ENCODE measurements at regions not wholly inside any gene's neighbourhood (a gene's known extent, or its start where the extent isn't known, plus 50 kb on each side); places are given as distances from the start of the nearest gene placed in this dataset.

GRCh38 chr6:6716998-6717763 lies 128.7 kb downstream of the LY86 start:
- DNase-seq: no peak
- Histone ChIP-seq H3K27me3 (no peaks in the 10 kb centered on the region), H3K9me3 (no peaks in the 10 kb centered on the region), H3K4me1 (peaks cover 23% of the 10 kb centered on the region), H3K36me3 (replicated peaks in 1 of 2; ENCODE audit: insufficient read depth in 1 of 2, low read depth in 2 of 2) (no peaks in the 10 kb centered on the region), H3K4me3 (no peak overlapping the region), H3K27ac (no peak overlapping the region)
- WGBS, 2 donors: 82 to 88% methylated on average over 7 of the region's 7 CpGs
- ATAC-seq: no peak
- intact Hi-C loops (cut with DNase I): no loop called here
- TF ChIP-seq CTCF (IDR thresholded peaks at IDR 0.05) (no peak), POLR2A (IDR thresholded peaks at IDR 0.05) (no peak)

GRCh38 chr6:6717953-6718352 lies 129.4 kb downstream of the LY86 start:
- DNase-seq (peak in 2 of 4 donors; percentile 12 to 56), ATAC-seq (peak; percentile 34)
- H3K27ac ChIP-seq: peak overlapping the region in 1 of 4 donors; percentile 15
- H3K4me1 ChIP-seq: peaks cover 16% of the 10 kb centered on the region
- no peaks in the 10 kb centered on the region for H3K9me3 ChIP-seq
- no peaks in the 10 kb centered on the region for H3K36me3 ChIP-seq (replicated peaks in 1 of 2; ENCODE audit: insufficient read depth in 1 of 2, low read depth in 2 of 2)
- intact Hi-C loops (cut with DNase I): no loop called here
- no peak for TF ChIP-seq POLR2A (IDR thresholded peaks at IDR 0.05)
- TF ChIP-seq CTCF (IDR thresholded peaks at IDR 0.05): no peak
- WGBS, 2 donors: 71 to 72% methylated on average over 3 of the region's 3 CpGs
- no peak overlapping the region for H3K4me3 ChIP-seq
- no peaks in the 10 kb centered on the region for H3K27me3 ChIP-seq

- Histone ChIP-seq H3K4me3 (no peak overlapping the region), H3K27me3 (no peaks in the 10 kb centered on the region), H3K36me3 (replicated peaks in 1 of 2; ENCODE audit: insufficient read depth in 1 of 2, low read depth in 2 of 2) (no peaks in the 10 kb centered on the region), H3K27ac (peak overlapping the region in 3 of 4 donors; percentile 41 to 53 (median 44)), H3K4me1 (peaks cover 35% of the 10 kb centered on the region), H3K9me3 (no peaks in the 10 kb centered on the region)
- intact Hi-C loops (cut with DNase I): no loop called here
- WGBS, 2 donors: 10 to 14% methylated on average over 2 of the region's 2 CpGs
- DNase-seq: peak in 3 of 4 donors; percentile 39 to 58 (median 56)
- peak; percentile 40 for ATAC-seq
- TF ChIP-seq CTCF (IDR thresholded peaks at IDR 0.05): no peak
- TF ChIP-seq POLR2A (IDR thresholded peaks at IDR 0.05): no peak
Observed at GRCh38 chr6:6721606-6722005, 133.1 kb downstream of the LY86 start.

- H3K27me3 ChIP-seq: no peaks in the 10 kb centered on the region
- H3K4me1 ChIP-seq: peaks cover 35% of the 10 kb centered on the region
- ATAC-seq (no peak), DNase-seq (no peak)
- no peaks in the 10 kb centered on the region for H3K9me3 ChIP-seq
- no peaks in the 10 kb centered on the region for H3K36me3 ChIP-seq (replicated peaks in 1 of 2; ENCODE audit: insufficient read depth in 1 of 2, low read depth in 2 of 2)
- peak overlapping the region in 3 of 4 donors; percentile 41 to 53 (median 44) for H3K27ac ChIP-seq
- WGBS, 2 donors: 83 to 95% methylated on average over 5 of the region's 5 CpGs
- intact Hi-C loops (cut with DNase I): no loop called here
- H3K4me3 ChIP-seq: no peak overlapping the region
- TF ChIP-seq CTCF (IDR thresholded peaks at IDR 0.05) (no peak), POLR2A (IDR thresholded peaks at IDR 0.05) (no peak)
Observed at GRCh38 chr6:6722195-6722594, 133.7 kb downstream of the LY86 start.

GRCh38 chr6:6723361-6723760 lies 134.8 kb downstream of the LY86 start:
- H3K27me3 ChIP-seq: no peaks in the 10 kb centered on the region
- H3K4me3 ChIP-seq: no peak overlapping the region
- no peaks in the 10 kb centered on the region for H3K9me3 ChIP-seq
- intact Hi-C loops (cut with DNase I): no loop called here
- H3K4me1 ChIP-seq: peaks cover 35% of the 10 kb centered on the region
- H3K27ac ChIP-seq: peak overlapping the region; percentile 25 to 89 (median 87)
- DNase-seq (no peak), ATAC-seq (no peak)
- H3K36me3 ChIP-seq (replicated peaks in 1 of 2; ENCODE audit: insufficient read depth in 1 of 2, low read depth in 2 of 2): no peaks in the 10 kb centered on the region
- no peak for TF ChIP-seq CTCF (IDR thresholded peaks at IDR 0.05)
- TF ChIP-seq POLR2A (IDR thresholded peaks at IDR 0.05): no peak
- 65 to 67% methylated on average over 1 of the region's 1 CpG for WGBS, 2 donors

All from body of pancreas (tissue), 4 donors.